ENCODE measurements at regions not wholly inside any gene's neighbourhood (a gene's known extent, or its start where the extent isn't known, plus 50 kb on each side); places are given as distances from the start of the nearest gene placed in this dataset.

DNA sequence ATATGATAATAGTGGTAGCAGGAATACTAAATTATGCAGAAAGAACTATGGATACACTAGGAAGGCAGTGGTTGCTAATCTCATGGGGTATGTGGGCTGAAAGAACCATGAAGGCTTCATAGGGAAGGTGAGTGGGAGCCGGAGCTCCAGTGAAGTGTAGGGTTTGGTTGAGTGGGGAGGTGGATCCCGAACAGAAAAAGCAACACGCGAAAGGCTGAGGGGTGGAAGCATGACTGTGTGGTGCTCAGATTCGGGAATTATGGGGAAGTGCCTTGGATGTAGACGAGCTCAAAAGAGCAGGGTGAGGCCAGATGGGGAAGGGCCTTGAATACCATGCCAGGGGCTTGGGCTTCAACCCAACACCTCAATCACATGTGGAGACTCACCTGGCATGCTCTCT lies 715.1 kb downstream of the TYW1 start:
- no peak overlapping the region for H2AFZ ChIP-seq (ENCODE audit: low read length)
- CTCF ChIA-PET (ENCODE audit: partially characterized antibody): no interaction called here
- H2BK120ac ChIP-seq (replicated peaks; ENCODE audit: low read depth, low read length): no peak overlapping the region
- H3K9ac ChIP-seq (replicated peaks in 1 of 4; ENCODE audit: extremely low read depth in 1 of 4, low read depth in 3 of 4, low read length in 3 of 4): no peak overlapping the region
- no peak overlapping the region for H2BK12ac ChIP-seq (ENCODE audit: low read depth, low read length)
- 82% methylated on average over 6 of the region's 6 CpGs; no CpG with 5 or more reads in 1 of the 2 experiments for WGBS, 2 experiments (ENCODE audit: extremely low coverage in 1 of 2, insufficient coverage in 1 of 2, insufficient read length in 1 of 2, insufficient replicate concordance in 2 of 2, low coverage in 1 of 2, low lambda C conversion rate in 2 of 2, missing lambda C conversion rate in 1 of 2)
- no peak overlapping the region for H3K4me2 ChIP-seq (ENCODE audit: insufficient read depth in 1 of 2, low read depth in 2 of 2, low read length in 2 of 2)
- no peaks in the 10 kb centered on the region for H3K79me1 ChIP-seq (ENCODE audit: low read depth, low read length)
- H3K4me3 ChIP-seq (ENCODE audit: extremely low read depth in 1 of 4, insufficient read depth in 2 of 4, low read depth in 3 of 4, low read length in 4 of 4): no peak overlapping the region
- H4K5ac ChIP-seq (ENCODE audit: insufficient read length, low read depth, low read length): no peak overlapping the region
- H3K27me3 ChIP-seq (replicated peaks in 1 of 4; ENCODE audit: control insufficient read depth in 3 of 4, extremely low read depth in 1 of 4, insufficient read depth in 3 of 4, low read length in 3 of 4): peaks cover 0 to 2% (median 0%) of the 10 kb centered on the region in 4 experiments; a peak in 2 of 7 replicates
- no peak for FAIRE-seq
- H2AK5ac ChIP-seq (ENCODE audit: low read depth, low read length): no peak overlapping the region
- no peak overlapping the region for H2BK5ac ChIP-seq (ENCODE audit: low read depth, low read length)
- no peaks in the 10 kb centered on the region for H3K79me2 ChIP-seq (ENCODE audit: control insufficient read depth in 1 of 2, insufficient read depth in 2 of 2, low read length in 2 of 2)
- no peak overlapping the region for H4K91ac ChIP-seq (replicated peaks; ENCODE audit: insufficient read length, low read length)
- H3K23me2 ChIP-seq (ENCODE audit: low read depth, low read length): no peaks in the 10 kb centered on the region
- H3K4me1 ChIP-seq (replicated peaks in 1 of 4; ENCODE audit: control insufficient read depth in 3 of 4, insufficient read depth in 4 of 4, low read length in 3 of 4): no peaks in the 10 kb centered on the region
- no peak overlapping the region for H3K23ac ChIP-seq (ENCODE audit: insufficient read length)
- no peak overlapping the region for H4K8ac ChIP-seq (ENCODE audit: extremely low read depth, insufficient read depth, low read length)
- no peak overlapping the region for H3K27ac ChIP-seq (ENCODE audit: low read depth, low read length)
- H3K14ac ChIP-seq (ENCODE audit: insufficient read length): no peak overlapping the region
- H3K36me3 ChIP-seq (ENCODE audit: control insufficient read depth in 2 of 4, insufficient read depth in 4 of 4, low read length in 3 of 4): no peaks in the 10 kb centered on the region
- no peak overlapping the region for H2BK15ac ChIP-seq (ENCODE audit: low read length)
- no peak overlapping the region for H3K56ac ChIP-seq (replicated peaks; ENCODE audit: insufficient read length, low read depth, low read length)
- H3K18ac ChIP-seq (ENCODE audit: extremely low read depth, low read length): no peak overlapping the region
- no peak overlapping the region for H2BK20ac ChIP-seq (ENCODE audit: low read length)
- 0 out of 4 replicates have a peak, but pooled peaks cover 0 to 3% of the 10 kb centered on the region in 2 experiments for H3K9me3 ChIP-seq (ENCODE audit: insufficient read depth in 2 of 2, low read depth in 1 of 2, low read length in 1 of 2)
- DNase-seq (ENCODE audit: low read depth in 1 of 2, low spot score in 2 of 2): no peak
- H3K4ac ChIP-seq (replicated peaks; ENCODE audit: insufficient read length, low read depth, low read length): no peak overlapping the region
- POLR2A ChIA-PET (ENCODE audit: partially characterized antibody): no interaction called here
- H4K20me1 ChIP-seq (replicated peaks in 1 of 2; ENCODE audit: control insufficient read depth in 1 of 2, insufficient read depth in 2 of 2, low read length in 2 of 2): no peaks in the 10 kb centered on the region
- TF ChIP-seq FOSL1 (IDR thresholded peaks at IDR 0.05; ENCODE audit: insufficient read depth, low read depth, low read length) (no peak), PHF8 (conservative IDR thresholded peaks at IDR 0.05; ENCODE audit: low read depth, low read length) (no peak), EP300 (IDR thresholded peaks at IDR 0.05; ENCODE audit: borderline replicate concordance in 1 of 2, low read depth in 2 of 2, low read length in 2 of 2) (no peak), TAF1 (IDR thresholded peaks at IDR 0.05; ENCODE audit: low read depth, low read length) (no peak), RNF2 (IDR thresholded peaks at IDR 0.05; ENCODE audit: borderline replicate concordance, low read depth, low read length, missing control alignments, poor library complexity, severe bottlenecking) (no peak)

All from H1 (cell line).